Natural killer cell (primary cell): ENCODE measurements at regions not wholly inside any gene's neighbourhood (a gene's known extent, or its start where the extent isn't known, plus 50 kb on each side); places are given as distances from the start of the nearest gene placed in this dataset.

ENCODE experiments used
- ATAC-seq, 3 donors: fragments of 150-1000 bp in 2 of 3; fragments of 200-7000 bp in 1 of 3; cut with Tn5 transposase; 1 replicate in 1 of 3; 2 replicates in 2 of 3; pipeline ENCODE4 v1.10.0; 2021; ENCODE audit warnings: mild to moderate bottlenecking in 2 of 3, moderate library complexity in 2 of 3
- DNase-seq, 2 donors: peaks; one replicate each; pipeline versions ENCODE4 v3.0.0 to v3.0.0-alpha.2; 2013 to 2021; ENCODE audit warnings: mixed read lengths in 1 of 2
- H3K27ac ChIP-seq: one replicate; pipeline ENCODE4 v1.5.1; 2013; ENCODE audit warnings: mild to moderate bottlenecking, low read length
- H3K27me3 ChIP-seq: one replicate; pipeline ENCODE4 v1.6.1; 2013; ENCODE audit warnings: low read length; ENCODE audit not compliant: control insufficient read depth, insufficient read depth
- H3K36me3 ChIP-seq: one replicate; pipeline ENCODE4 v1.6.1; 2013; ENCODE audit warnings: low read length; ENCODE audit not compliant: control insufficient read depth, insufficient read depth
- H3K4me1 ChIP-seq: one replicate; pipeline ENCODE4 v1.6.1; 2013; ENCODE audit warnings: low read length; ENCODE audit not compliant: control insufficient read depth, insufficient read depth
- H3K4me3 ChIP-seq: one replicate; pipeline ENCODE4 v1.5.1; 2013; ENCODE audit warnings: low read length
- H3K9me3 ChIP-seq: one replicate; pipeline ENCODE4 v1.6.1; 2013; ENCODE audit warnings: low read length; ENCODE audit not compliant: control insufficient read depth, insufficient read depth
- H3K27ac Mint-ChIP-seq, 2 donors: one replicate each; pipeline ENCODE4 v1.8.0; 2022; ENCODE audit warnings: mild to moderate bottlenecking in 2 of 2, mixed read lengths in 2 of 2, moderate library complexity in 1 of 2
- H3K27me3 Mint-ChIP-seq, 2 donors: one replicate each; pipeline ENCODE4 v1.8.0; 2022; ENCODE audit warnings: low read depth in 2 of 2, mixed read lengths in 2 of 2
- H3K36me3 Mint-ChIP-seq: one replicate; pipeline ENCODE4 v1.8.0; 2022; ENCODE audit warnings: mixed read lengths
- H3K4me1 Mint-ChIP-seq, 2 donors: one replicate each; pipeline ENCODE4 v1.8.0; 2022; ENCODE audit warnings: mixed read lengths in 2 of 2
- H3K4me3 Mint-ChIP-seq: one replicate; pipeline ENCODE4 v1.8.0; 2022; ENCODE audit warnings: mild to moderate bottlenecking, moderate library complexity, mixed read lengths
- H3K9me3 Mint-ChIP-seq, 2 donors: one replicate each; pipeline ENCODE4 v1.8.0; 2022; ENCODE audit warnings: mixed read lengths in 2 of 2
- CTCF ChIP-seq: fragments of 200-600 bp; IDR thresholded peaks from one replicate; pipeline ENCODE4 v1.8.0; 2022; ENCODE audit warnings: antibody characterized with exemption
- WGBS: methylation state at CpG from one replicate; pipeline ENCODE4 v1.1.7; 2013; ENCODE audit warnings: missing lambda C conversion rate; ENCODE audit not compliant: insufficient coverage; 5-methylcytosine and 5-hydroxymethylcytosine counted together
- intact Hi-C: fragments of 100-400 bp; cut with micrococcal nuclease; formaldehyde crosslinking; loops from one replicate; pipeline ENCODE4 v1.14.2; 2022

GRCh38 chr2:128663371-128664050 is 344.8 kb upstream of the HS6ST1 start:
- no peak for TF ChIP-seq CTCF

GRCh38 chr2:128664499-128664971 is 345.9 kb upstream of the HS6ST1 start:
- peaks cover 9 to 23% of the 10 kb centered on the region in 2 donors for H3K27me3 Mint-ChIP-seq
- no peak for DNase-seq
- WGBS = 64% methylated on average over 3 of the region's 4 CpGs

More at GRCh38 chr2:128663371-128664050, 344.8 kb upstream of the HS6ST1 start:
- 85% methylated on average over 12 of the region's 12 CpGs for WGBS
- H3K36me3 Mint-ChIP-seq = no peaks in the 10 kb centered on the region
- Histone ChIP-seq H3K4me1 (no peaks in the 10 kb centered on the region), H3K36me3 (no peaks in the 10 kb centered on the region), H3K27ac (no peak overlapping the region), H3K4me3 (no peak overlapping the region), H3K27me3 (no peaks in the 10 kb centered on the region), H3K9me3 (no peaks in the 10 kb centered on the region)
- H3K27ac Mint-ChIP-seq = no peak overlapping the region
- no peaks in the 10 kb centered on the region for H3K4me1 Mint-ChIP-seq
- no peak for ATAC-seq
- no peaks in the 10 kb centered on the region for H3K9me3 Mint-ChIP-seq
- H3K27me3 Mint-ChIP-seq = peaks cover 9 to 23% of the 10 kb centered on the region in 2 donors
- intact Hi-C loops = no loop called here
- DNase-seq = no peak
- no peak overlapping the region for H3K4me3 Mint-ChIP-seq

GRCh38 chr2:128665113-128665512 is 346.4 kb upstream of the HS6ST1 start:
- H3K36me3 Mint-ChIP-seq = no peaks in the 10 kb centered on the region
- no peaks in the 10 kb centered on the region for H3K9me3 ChIP-seq
- H3K36me3 ChIP-seq = no peaks in the 10 kb centered on the region
- no peaks in the 10 kb centered on the region for H3K27me3 ChIP-seq
- no peaks in the 10 kb centered on the region for H3K9me3 Mint-ChIP-seq
- no peak for DNase-seq
- H3K4me1 ChIP-seq = no peaks in the 10 kb centered on the region
- 100% methylated on average over 3 of the region's 4 CpGs for WGBS
- no peak for ATAC-seq
- H3K4me1 Mint-ChIP-seq = no peaks in the 10 kb centered on the region
- no peak overlapping the region for H3K4me3 ChIP-seq
- no peak overlapping the region for H3K4me3 Mint-ChIP-seq
- peaks cover 7 to 21% of the 10 kb centered on the region in 2 donors for H3K27me3 Mint-ChIP-seq
- H3K27ac Mint-ChIP-seq = no peak overlapping the region
- no peak overlapping the region for H3K27ac ChIP-seq
- intact Hi-C loops = no loop called here
- no peak for TF ChIP-seq CTCF

More at GRCh38 chr2:128664499-128664971, 345.9 kb upstream of the HS6ST1 start:
- no peaks in the 10 kb centered on the region for H3K36me3 Mint-ChIP-seq
- Histone ChIP-seq H3K4me3 (no peak overlapping the region), H3K4me1 (no peaks in the 10 kb centered on the region), H3K27ac (no peak overlapping the region), H3K9me3 (no peaks in the 10 kb centered on the region), H3K36me3 (no peaks in the 10 kb centered on the region), H3K27me3 (no peaks in the 10 kb centered on the region)
- H3K4me3 Mint-ChIP-seq = no peak overlapping the region
- H3K9me3 Mint-ChIP-seq = no peaks in the 10 kb centered on the region
- TF ChIP-seq CTCF = no peak
- H3K4me1 Mint-ChIP-seq = no peaks in the 10 kb centered on the region
- no peak overlapping the region for H3K27ac Mint-ChIP-seq
- intact Hi-C loops = no loop called here
- no peak for ATAC-seq

GRCh38 chr2:128666596-128666995 is 347.9 kb upstream of the HS6ST1 start:
- Mint-ChIP-seq H3K27me3 (peaks cover 3 to 6% of the 10 kb centered on the region in 2 donors), H3K36me3 (no peaks in the 10 kb centered on the region), H3K9me3 (no peaks in the 10 kb centered on the region), H3K4me3 (no peak overlapping the region), H3K27ac (no peak overlapping the region), H3K4me1 (no peaks in the 10 kb centered on the region)
- ATAC-seq (no peak), DNase-seq (no peak)
- no peaks in the 10 kb centered on the region for H3K4me1 ChIP-seq
- H3K36me3 ChIP-seq = no peaks in the 10 kb centered on the region
- H3K9me3 ChIP-seq = no peaks in the 10 kb centered on the region
- H3K4me3 ChIP-seq = no peak overlapping the region
- H3K27ac ChIP-seq = no peak overlapping the region
- intact Hi-C loops = no loop called here
- H3K27me3 ChIP-seq = no peaks in the 10 kb centered on the region
- TF ChIP-seq CTCF = no peak
- 97% methylated on average over 6 of the region's 6 CpGs for WGBS
